ENCODE measurements at regions not wholly inside any gene's neighbourhood (a gene's known extent, or its start where the extent isn't known, plus 50 kb on each side); places are given as distances from the start of the nearest gene placed in this dataset.

GRCh38 chr5:155969537-155969936 is 357.4 kb upstream of the SGCD start:
- TF ChIP-seq CTCF (conservative IDR thresholded peaks at IDR 0.05; ENCODE audit: low read length) (no peak), EZH2phosphoT487 (IDR thresholded peaks at IDR 0.05; ENCODE audit: borderline replicate concordance, low read depth, low read length) (no peak)
